Right lobe of liver (tissue), 4 donors: ENCODE measurements at regions not wholly inside any gene's neighbourhood (a gene's known extent, or its start where the extent isn't known, plus 50 kb on each side); places are given as distances from the start of the nearest gene placed in this dataset.

ENCODE experiments used
- CTCF ChIP-seq, 4 donors: fragments of 200-600 bp in 3 of 4; fragments of 450-650 bp in 1 of 4; IDR thresholded peaks; one replicate each; pipeline versions ENCODE4 v1.5.1 to v1.8.0; 2016 to 2022; ENCODE audit warnings: antibody characterized with exemption in 4 of 4, mild to moderate bottlenecking in 2 of 4
- POLR2A ChIP-seq: fragments of 450-650 bp; IDR thresholded peaks from one replicate; pipeline ENCODE4 v1.6.1; 2017; ENCODE audit warnings: antibody characterized with exemption, mild to moderate bottlenecking
- donor health status: DM: no; HTN: no; CAD: no.
- donor health status: DM: no; HTN: no; CAD: no.
- donor health status: DM: no; HTN: yes; CAD: no.

DNA sequence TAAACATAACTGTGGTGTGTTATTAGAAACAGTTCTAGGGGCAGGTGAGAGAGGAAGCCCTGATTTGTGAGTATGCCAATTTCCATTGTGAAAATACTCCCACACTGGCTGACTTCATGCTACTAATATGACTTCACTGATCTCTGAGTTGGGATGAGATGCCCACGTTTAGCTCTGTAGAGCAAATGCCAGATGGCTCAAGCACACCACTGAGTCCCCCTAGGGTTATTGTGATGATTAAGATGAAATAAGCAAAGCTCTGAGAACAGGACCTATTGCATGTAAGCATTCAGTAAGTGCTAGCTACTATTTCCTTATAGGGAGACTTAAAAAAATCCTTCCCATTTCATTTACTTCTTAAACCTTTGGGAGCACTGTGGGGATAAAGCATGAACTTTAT lies 117.6 kb downstream of the CENPF start:
- no peak for TF ChIP-seq CTCF (IDR thresholded peaks at IDR 0.05)
- no peak for TF ChIP-seq POLR2A
